ENCODE measurements at regions not wholly inside any gene's neighbourhood (a gene's known extent, or its start where the extent isn't known, plus 50 kb on each side); places are given as distances from the start of the nearest gene placed in this dataset.

DNA sequence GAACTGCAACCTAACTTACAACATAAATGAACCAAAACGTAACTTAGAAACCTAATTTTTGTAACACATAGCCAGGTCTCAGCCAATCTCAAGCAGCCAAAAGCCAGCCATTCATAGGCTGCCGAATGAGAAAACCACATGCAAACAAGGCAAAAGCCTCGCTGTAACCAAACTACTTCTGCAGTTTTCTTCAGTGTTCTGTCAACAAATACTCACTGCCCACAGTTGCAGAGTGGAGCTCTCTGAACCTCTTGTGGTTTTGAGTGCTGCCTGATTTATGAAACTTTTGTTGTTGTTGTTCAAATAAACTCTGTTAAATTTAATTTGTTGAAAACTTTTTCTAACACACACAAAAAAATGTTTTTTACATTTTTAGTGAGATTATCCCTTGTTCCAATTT, 251.2 kb downstream of the PAPSS1 start:
- Mint-ChIP-seq H3K27me3 (ENCODE audit: insufficient read depth) (no peaks in the 10 kb centered on the region; the same call in 1 of the 2 replicates), H3K27ac (no peak overlapping the region), H3K4me1 (ENCODE audit: low read depth) (no peaks in the 10 kb centered on the region), H3K9me3 (no peaks in the 10 kb centered on the region), H3K4me3 (no peak overlapping the region), H3K36me3 (ENCODE audit: low read depth) (no peaks in the 10 kb centered on the region)
- TF ChIP-seq, protein P1, sequence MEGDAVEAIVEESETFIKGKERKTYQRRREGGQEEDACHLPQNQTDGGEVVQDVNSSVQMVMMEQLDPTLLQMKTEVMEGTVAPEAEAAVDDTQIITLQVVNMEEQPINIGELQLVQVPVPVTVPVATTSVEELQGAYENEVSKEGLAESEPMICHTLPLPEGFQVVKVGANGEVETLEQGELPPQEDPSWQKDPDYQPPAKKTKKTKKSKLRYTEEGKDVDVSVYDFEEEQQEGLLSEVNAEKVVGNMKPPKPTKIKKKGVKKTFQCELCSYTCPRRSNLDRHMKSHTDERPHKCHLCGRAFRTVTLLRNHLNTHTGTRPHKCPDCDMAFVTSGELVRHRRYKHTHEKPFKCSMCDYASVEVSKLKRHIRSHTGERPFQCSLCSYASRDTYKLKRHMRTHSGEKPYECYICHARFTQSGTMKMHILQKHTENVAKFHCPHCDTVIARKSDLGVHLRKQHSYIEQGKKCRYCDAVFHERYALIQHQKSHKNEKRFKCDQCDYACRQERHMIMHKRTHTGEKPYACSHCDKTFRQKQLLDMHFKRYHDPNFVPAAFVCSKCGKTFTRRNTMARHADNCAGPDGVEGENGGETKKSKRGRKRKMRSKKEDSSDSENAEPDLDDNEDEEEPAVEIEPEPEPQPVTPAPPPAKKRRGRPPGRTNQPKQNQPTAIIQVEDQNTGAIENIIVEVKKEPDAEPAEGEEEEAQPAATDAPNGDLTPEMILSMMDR (IDR thresholded peaks at IDR 0.05) = no peak
- no peak for DNase-seq

- Mint-ChIP-seq H3K36me3 (ENCODE audit: low read depth) (no peaks in the 10 kb centered on the region), H3K27ac (no peak overlapping the region), H3K4me3 (no peak overlapping the region), H3K27me3 (ENCODE audit: insufficient read depth) (no peaks in the 10 kb centered on the region; the same call in 1 of the 2 replicates), H3K4me1 (ENCODE audit: low read depth) (no peaks in the 10 kb centered on the region), H3K9me3 (no peaks in the 10 kb centered on the region)
- DNase-seq = no peak
- TF ChIP-seq, protein P1 (IDR thresholded peaks at IDR 0.05) = no peak
Observed at GRCh38 chr4:107468156-107468555, 251.9 kb downstream of the PAPSS1 start.

DNA sequence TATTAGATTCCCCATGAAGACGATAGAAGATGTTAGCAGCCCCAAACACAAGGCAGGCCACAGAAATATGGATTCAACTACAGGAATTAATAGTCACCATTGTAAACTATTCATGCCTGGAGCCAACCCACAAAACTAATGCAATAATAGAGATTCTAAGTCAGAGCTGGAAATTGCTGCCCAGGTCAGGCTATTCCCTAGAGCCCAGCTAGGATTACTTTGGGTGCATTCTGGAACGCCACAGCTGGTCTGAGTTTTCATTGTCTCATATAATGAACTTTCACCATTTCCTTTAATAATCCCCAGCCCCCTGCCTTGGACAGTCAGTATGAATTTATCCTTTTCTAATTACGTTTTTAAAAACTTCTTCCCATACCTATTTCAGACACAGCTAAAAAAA, 252.6 kb downstream of the PAPSS1 start:
- TF ChIP-seq, protein P1 (IDR thresholded peaks at IDR 0.05) = no peak
- DNase-seq = no peak

DNA sequence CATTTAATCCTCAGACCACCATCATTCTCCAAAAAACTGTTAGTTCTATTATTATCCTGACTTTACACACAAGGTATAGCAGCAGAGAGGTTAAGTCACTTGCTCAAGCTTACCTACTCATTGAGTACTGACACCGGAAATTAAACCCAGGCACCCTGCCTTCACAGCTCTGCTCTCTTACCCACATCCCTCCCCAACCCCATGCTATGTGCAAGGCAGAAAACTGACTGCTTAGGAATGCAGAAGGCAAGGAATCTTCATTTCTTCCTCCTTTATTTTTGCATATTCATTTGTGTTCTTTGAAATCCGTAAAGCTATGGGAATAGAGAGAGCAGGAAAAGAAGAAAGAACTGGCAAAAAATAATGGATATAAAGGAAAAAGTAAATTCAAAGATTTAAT, 261.8 kb downstream of the PAPSS1 start:
- TF ChIP-seq, protein P1 (IDR thresholded peaks at IDR 0.05) = no peak
- Mint-ChIP-seq H3K27me3 (ENCODE audit: insufficient read depth) (peaks cover 4% of the 10 kb centered on the region), H3K36me3 (ENCODE audit: low read depth) (no peaks in the 10 kb centered on the region), H3K4me1 (ENCODE audit: low read depth) (no peaks in the 10 kb centered on the region), H3K9me3 (0 out of 2 replicates have a peak, but pooled peaks cover 5% of the 10 kb centered on the region), H3K27ac (no peak overlapping the region), H3K4me3 (no peak overlapping the region)
- no peak for DNase-seq

More for the DNA sequence above, 252.6 kb downstream of the PAPSS1 start:
- Mint-ChIP-seq H3K27me3 (ENCODE audit: insufficient read depth) (no peaks in the 10 kb centered on the region; the same call in 1 of the 2 replicates), H3K36me3 (ENCODE audit: low read depth) (no peaks in the 10 kb centered on the region), H3K27ac (no peak overlapping the region), H3K4me1 (ENCODE audit: low read depth) (no peaks in the 10 kb centered on the region), H3K4me3 (no peak overlapping the region), H3K9me3 (no peaks in the 10 kb centered on the region)

- no peak for DNase-seq
- Mint-ChIP-seq H3K36me3 (ENCODE audit: low read depth) (no peaks in the 10 kb centered on the region), H3K9me3 (no peaks in the 10 kb centered on the region), H3K27ac (no peak overlapping the region), H3K4me3 (no peak overlapping the region), H3K27me3 (ENCODE audit: insufficient read depth) (peaks cover 2% of the 10 kb centered on the region), H3K4me1 (ENCODE audit: low read depth) (no peaks in the 10 kb centered on the region)
- TF ChIP-seq, protein P1 (IDR thresholded peaks at IDR 0.05) = no peak
Observed at GRCh38 chr4:107453987-107454386, 266.0 kb downstream of the PAPSS1 start.
